Stimulated activated naive CD8-positive, alpha-beta T cell treated with anti-CD3 and anti-CD28 coated beads, Interleukin-15, Interleukin-2, amounts not matched to agents 100 ng/mL and 50 ng/mL, for 24 hours (primary cell): ENCODE measurements at regions not wholly inside any gene's neighbourhood (a gene's known extent, or its start where the extent isn't known, plus 50 kb on each side); places are given as distances from the start of the nearest gene placed in this dataset.
"Not testable (repeated sequence)": the region's sequence is repeated elsewhere in the genome, so short reads cannot be mapped to it uniquely, and the experiment has no call there.

Source experiments
- H3K27ac Mint-ChIP-seq: one replicate; pipeline ENCODE4 v1.8.0; 2021; ENCODE audit warnings: mild to moderate bottlenecking, mixed read lengths
- H3K27me3 Mint-ChIP-seq: one replicate; pipeline ENCODE4 v1.8.0; 2021; ENCODE audit warnings: mixed read lengths
- H3K36me3 Mint-ChIP-seq: one replicate; pipeline ENCODE4 v1.8.0; 2021; ENCODE audit warnings: low read depth, mixed read lengths
- H3K4me1 Mint-ChIP-seq: one replicate; pipeline ENCODE4 v1.8.0; 2021; ENCODE audit warnings: low read depth, mixed read lengths
- H3K4me3 Mint-ChIP-seq: one replicate; pipeline ENCODE4 v1.8.0; 2021; ENCODE audit warnings: mild to moderate bottlenecking, mixed read lengths
- H3K9me3 Mint-ChIP-seq: one replicate; pipeline ENCODE4 v1.8.0; 2021; ENCODE audit warnings: mixed read lengths

GRCh38 chr22:35475545-35475944 lies 65.1 kb upstream of the RASD2 start:
- H3K36me3 Mint-ChIP-seq = peaks cover 10% of the 10 kb centered on the region
- no peak overlapping the region for H3K4me3 Mint-ChIP-seq
- H3K27me3 Mint-ChIP-seq = peaks cover 39% of the 10 kb centered on the region
- no peaks in the 10 kb centered on the region for H3K9me3 Mint-ChIP-seq
- no peak overlapping the region for H3K27ac Mint-ChIP-seq
- H3K4me1 Mint-ChIP-seq = no peaks in the 10 kb centered on the region

GRCh38 chr22:35476341-35476740 lies 64.3 kb upstream of the RASD2 start:
- Mint-ChIP-seq H3K4me3 (no peak overlapping the region), H3K9me3 (no peaks in the 10 kb centered on the region), H3K27me3 (peaks cover 46% of the 10 kb centered on the region), H3K27ac (no peak overlapping the region), H3K4me1 (peaks cover 5% of the 10 kb centered on the region), H3K36me3 (peaks cover 4% of the 10 kb centered on the region)

GRCh38 chr22:35477911-35478582 lies 62.6 kb upstream of the RASD2 start:
- Mint-ChIP-seq H3K9me3 (no peaks in the 10 kb centered on the region), H3K4me1 (peaks cover 5% of the 10 kb centered on the region), H3K27ac (no peak overlapping the region), H3K4me3 (no peak overlapping the region), H3K27me3 (peaks cover 57% of the 10 kb centered on the region), H3K36me3 (no peaks in the 10 kb centered on the region)

- no peak overlapping the region for H3K4me3 Mint-ChIP-seq
- H3K4me1 Mint-ChIP-seq = peaks cover 5% of the 10 kb centered on the region
- H3K9me3 Mint-ChIP-seq = no peaks in the 10 kb centered on the region
- H3K36me3 Mint-ChIP-seq = no peaks in the 10 kb centered on the region
- H3K27ac Mint-ChIP-seq = no peak overlapping the region
- H3K27me3 Mint-ChIP-seq = peaks cover 57% of the 10 kb centered on the region
These were observed 62.0 kb upstream of the RASD2 start for GRCh38 chr22:35478633-35479107.

- no peak overlapping the region for H3K4me3 Mint-ChIP-seq
- no peaks in the 10 kb centered on the region for H3K36me3 Mint-ChIP-seq
- no peak overlapping the region for H3K27ac Mint-ChIP-seq
- peaks cover 57% of the 10 kb centered on the region for H3K27me3 Mint-ChIP-seq
- no peaks in the 10 kb centered on the region for H3K9me3 Mint-ChIP-seq
- peaks cover 5% of the 10 kb centered on the region for H3K4me1 Mint-ChIP-seq
These were observed 61.3 kb upstream of the RASD2 start for GRCh38 chr22:35479359-35479758.

- H3K4me1 Mint-ChIP-seq = peaks cover 5% of the 10 kb centered on the region
- no peak overlapping the region for H3K27ac Mint-ChIP-seq
- peaks cover 57% of the 10 kb centered on the region for H3K27me3 Mint-ChIP-seq
- no peaks in the 10 kb centered on the region for H3K9me3 Mint-ChIP-seq
- H3K4me3 Mint-ChIP-seq = no peak overlapping the region
- no peaks in the 10 kb centered on the region for H3K36me3 Mint-ChIP-seq
These were observed 60.6 kb upstream of the RASD2 start for GRCh38 chr22:35479985-35480550.

- Mint-ChIP-seq H3K4me3 (no peak overlapping the region), H3K27ac (no peak overlapping the region), H3K4me1 (peaks cover 5% of the 10 kb centered on the region), H3K36me3 (no peaks in the 10 kb centered on the region), H3K9me3 (no peaks in the 10 kb centered on the region), H3K27me3 (peaks cover 57% of the 10 kb centered on the region)
These were observed 59.7 kb upstream of the RASD2 start for GRCh38 chr22:35480627-35481550.

- Mint-ChIP-seq H3K4me1 (peaks cover 5% of the 10 kb centered on the region), H3K4me3 (no peak overlapping the region), H3K27ac (no peak overlapping the region), H3K9me3 (no peaks in the 10 kb centered on the region), H3K36me3 (no peaks in the 10 kb centered on the region), H3K27me3 (peaks cover 44% of the 10 kb centered on the region)
These were observed 58.3 kb upstream of the RASD2 start for GRCh38 chr22:35482311-35482710.

- H3K9me3 Mint-ChIP-seq = no peaks in the 10 kb centered on the region
- H3K36me3 Mint-ChIP-seq = no peaks in the 10 kb centered on the region
- H3K27ac Mint-ChIP-seq = no peak overlapping the region
- H3K4me1 Mint-ChIP-seq = peaks cover 5% of the 10 kb centered on the region
- H3K27me3 Mint-ChIP-seq = peaks cover 39% of the 10 kb centered on the region
- no peak overlapping the region for H3K4me3 Mint-ChIP-seq
These were observed 57.7 kb upstream of the RASD2 start for GRCh38 chr22:35482974-35483373.

- Mint-ChIP-seq H3K27me3 (peaks cover 34% of the 10 kb centered on the region), H3K4me1 (peaks cover 5% of the 10 kb centered on the region), H3K9me3 (no peaks in the 10 kb centered on the region), H3K4me3 (no peak overlapping the region), H3K27ac (no peak overlapping the region), H3K36me3 (no peaks in the 10 kb centered on the region)
These were observed 56.9 kb upstream of the RASD2 start for GRCh38 chr22:35483730-35484129.

- Mint-ChIP-seq H3K27ac (no peak overlapping the region), H3K9me3 (no peaks in the 10 kb centered on the region), H3K4me1 (peaks cover 5% of the 10 kb centered on the region), H3K27me3 (peaks cover 25% of the 10 kb centered on the region), H3K4me3 (no peak overlapping the region), H3K36me3 (no peaks in the 10 kb centered on the region)
These were observed 55.7 kb upstream of the RASD2 start for GRCh38 chr22:35484651-35485556.

- H3K9me3 Mint-ChIP-seq = no peaks in the 10 kb centered on the region
- peaks cover 2% of the 10 kb centered on the region for H3K4me1 Mint-ChIP-seq
- H3K36me3 Mint-ChIP-seq = no peaks in the 10 kb centered on the region
- peaks cover 12% of the 10 kb centered on the region for H3K27me3 Mint-ChIP-seq
- H3K4me3 Mint-ChIP-seq = no peak overlapping the region
- H3K27ac Mint-ChIP-seq = no peak overlapping the region
These were observed 54.5 kb upstream of the RASD2 start for GRCh38 chr22:35486116-35486631.

GRCh38 chr22:35487623-35488022 lies 53.0 kb upstream of the RASD2 start:
- H3K9me3 Mint-ChIP-seq, H3K4me1 Mint-ChIP-seq, H3K36me3 Mint-ChIP-seq, H3K27me3 Mint-ChIP-seq, H3K4me3 Mint-ChIP-seq, H3K27ac Mint-ChIP-seq: not testable (repeated sequence)

- H3K36me3 Mint-ChIP-seq = no peaks in the 10 kb centered on the region
- no peak overlapping the region for H3K4me3 Mint-ChIP-seq
- H3K4me1 Mint-ChIP-seq = no peaks in the 10 kb centered on the region
- H3K27me3 Mint-ChIP-seq = peaks cover 9% of the 10 kb centered on the region
- H3K9me3 Mint-ChIP-seq = no peaks in the 10 kb centered on the region
- no peak overlapping the region for H3K27ac Mint-ChIP-seq
These were observed 52.1 kb upstream of the RASD2 start for GRCh38 chr22:35488513-35488912.
